ENCODE measurements at regions not wholly inside any gene's neighbourhood (a gene's known extent, or its start where the extent isn't known, plus 50 kb on each side); places are given as distances from the start of the nearest gene placed in this dataset.
A peak's percentile ranks its signal among the peaks of the same experiment; 100 is the strongest.
"Not testable (repeated sequence)": the region's sequence is repeated elsewhere in the genome, so short reads cannot be mapped to it uniquely, and the experiment has no call there.

DNA sequence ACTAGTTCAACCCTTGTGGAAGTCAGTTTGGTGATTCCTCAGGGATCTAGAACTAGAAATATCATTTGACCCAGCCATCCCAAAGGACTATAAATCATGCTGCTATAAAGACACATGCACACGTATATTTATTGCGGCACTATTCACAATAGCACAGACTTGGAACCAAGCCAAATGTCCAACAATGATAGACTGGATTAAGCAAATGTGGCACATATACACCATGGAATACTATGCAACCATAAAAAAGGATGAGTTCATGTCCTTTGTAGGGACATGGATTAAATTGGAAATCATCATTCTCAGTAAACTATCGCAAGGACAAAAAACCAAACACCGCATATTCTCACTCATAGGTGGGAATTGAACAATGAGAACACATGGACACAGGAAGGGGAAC, 157.8 kb downstream of the MSN start:
- not testable (repeated sequence) for DNase-seq (ENCODE audit: low read depth)

DNA sequence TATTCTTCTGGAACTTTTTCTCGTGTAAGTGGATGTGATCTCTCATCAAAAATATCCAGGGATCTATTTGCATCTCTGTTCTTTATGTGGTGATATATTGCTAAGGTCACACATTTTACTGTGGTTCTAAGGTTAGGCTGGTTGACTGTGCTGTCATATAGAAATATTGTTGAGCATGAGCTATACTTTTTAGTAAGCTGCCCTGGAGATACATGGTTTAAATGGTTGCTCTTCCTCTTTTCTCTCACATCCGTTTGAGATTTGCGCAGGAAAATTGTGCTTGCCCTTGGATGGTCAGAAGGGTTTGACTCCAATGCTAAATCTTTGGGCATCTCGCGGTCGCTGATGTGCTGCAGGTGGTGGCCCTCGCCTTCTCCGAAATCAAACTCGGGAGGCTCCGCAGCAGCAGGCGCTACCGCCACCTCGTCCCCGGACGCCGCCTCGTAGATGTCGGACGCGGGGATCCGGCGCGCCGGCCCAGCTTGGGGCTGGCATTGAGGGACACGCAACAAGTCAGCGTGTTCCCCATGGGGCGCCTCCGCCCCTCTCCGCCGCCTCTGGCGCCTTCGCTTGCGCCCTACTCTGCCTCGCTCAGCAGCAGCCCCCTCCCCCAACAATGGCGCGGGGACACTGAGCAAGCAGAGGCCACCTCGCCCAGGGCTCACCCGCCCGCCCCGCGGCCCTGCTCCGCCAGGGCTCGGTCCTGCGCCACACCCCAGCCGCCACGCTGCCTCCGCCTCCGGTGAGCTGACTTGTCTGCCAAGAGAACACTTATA, 154.5 kb downstream of the MSN start:
- peak; percentile 1 for DNase-seq (ENCODE audit: low read depth)

DNA sequence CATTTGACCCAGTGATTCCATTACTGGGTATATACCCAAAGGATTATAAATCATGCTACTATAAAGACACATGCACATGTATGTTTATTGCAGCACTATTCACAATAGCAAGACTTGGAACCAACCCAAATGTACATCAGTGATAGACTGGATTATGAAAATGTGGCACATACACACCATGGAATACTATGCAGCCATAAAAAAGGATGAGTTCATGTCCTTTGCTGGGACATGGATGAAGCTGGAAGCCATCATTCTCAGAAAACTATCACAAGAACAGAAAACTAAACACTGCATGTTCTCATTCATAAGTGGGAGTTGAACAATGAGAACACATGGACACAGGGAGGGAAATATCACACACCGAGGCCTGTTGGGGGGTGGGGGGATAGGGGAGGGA, 152.5 kb downstream of the MSN start:
- DNase-seq (ENCODE audit: low read depth): not testable (repeated sequence)

DNA sequence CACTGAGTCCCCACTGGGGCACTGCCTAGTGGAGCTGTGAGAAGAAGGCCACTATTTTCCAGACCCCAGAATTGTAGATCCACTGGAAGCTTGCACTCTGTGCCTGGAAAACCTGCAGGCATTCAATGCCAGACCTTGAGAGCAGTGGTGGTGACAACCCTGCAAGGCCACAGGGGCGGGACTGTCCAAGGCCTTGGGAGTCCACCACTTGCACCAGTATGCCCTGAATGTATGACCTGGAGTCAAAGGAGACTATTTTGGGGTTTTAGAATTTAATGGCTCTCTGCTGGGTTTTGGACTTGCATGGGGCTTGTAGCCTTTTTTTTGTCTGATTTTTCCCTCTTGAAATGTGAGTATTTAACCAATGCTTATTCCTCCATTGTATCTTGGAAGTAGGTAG, 145.8 kb downstream of the MSN start:
- no peak for DNase-seq (ENCODE audit: low read depth)

DNA sequence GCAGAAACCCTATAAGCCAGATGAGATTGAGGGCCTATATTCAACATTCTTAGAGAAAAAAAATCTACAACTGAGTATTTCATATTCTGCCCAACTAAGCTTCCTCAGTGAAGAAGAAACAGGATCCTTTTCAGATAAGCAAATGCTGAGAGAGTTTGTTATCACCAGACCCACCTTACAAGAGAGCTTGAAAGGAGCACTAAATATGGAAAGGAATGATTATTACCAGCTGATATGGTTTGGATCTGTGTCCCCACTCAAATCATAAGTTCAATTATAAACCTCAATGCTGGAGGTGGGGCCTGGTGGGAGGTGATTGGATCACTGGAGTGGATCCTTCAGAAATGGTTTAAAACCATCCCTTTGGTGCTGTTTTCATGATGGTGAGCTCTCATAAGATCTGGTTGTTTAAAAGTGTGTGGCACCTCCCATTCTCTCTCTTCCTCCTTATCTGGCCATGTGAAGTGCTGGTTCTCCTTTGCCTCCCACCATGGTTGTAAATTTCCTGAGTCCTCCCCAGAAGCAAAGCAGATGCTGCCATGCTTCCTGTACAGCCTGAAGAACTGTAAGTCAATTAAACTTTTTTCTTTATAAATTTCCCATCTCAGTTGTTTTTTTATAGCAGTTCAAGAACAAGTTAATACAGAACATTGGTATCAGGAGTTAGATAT, 144.2 kb downstream of the MSN start:
- no peak for DNase-seq (ENCODE audit: low read depth)

Data from stimulated activated CD8-positive, alpha-beta memory T cell treated with anti-CD3 and anti-CD28 coated beads, Interleukin-15, amount 100 ng/mL, for 24 hours (primary cell).